ENCODE measurements at regions not wholly inside any gene's neighbourhood (a gene's known extent, or its start where the extent isn't known, plus 50 kb on each side); places are given as distances from the start of the nearest gene placed in this dataset.
"Not testable (repeated sequence)": the region's sequence is repeated elsewhere in the genome, so short reads cannot be mapped to it uniquely, and the experiment has no call there.

- no peak for DNase-seq
Measured at GRCh38 chr5:166862581-166862980, 1428.9 kb upstream of the WWC1 start.

GRCh38 chr5:166865206-166865605 lies 1426.2 kb upstream of the WWC1 start:
- DNase-seq: no peak

GRCh38 chr5:166880456-166880855 lies 1411.0 kb upstream of the WWC1 start:
- DNase-seq: no peak

GRCh38 chr5:166881802-166882201 lies 1409.6 kb upstream of the WWC1 start:
- DNase-seq: no peak

GRCh38 chr5:166883016-166883415 lies 1408.4 kb upstream of the WWC1 start:
- no peak for DNase-seq

- DNase-seq: no peak
Measured at GRCh38 chr5:166898166-166898565, 1393.3 kb upstream of the WWC1 start.

GRCh38 chr5:166899343-166899742 lies 1392.1 kb upstream of the WWC1 start:
- DNase-seq: no peak

- DNase-seq: no peak
Measured at GRCh38 chr5:166904571-166904970, 1386.9 kb upstream of the WWC1 start.

- DNase-seq: no peak
Measured at GRCh38 chr5:166906991-166907713, 1384.3 kb upstream of the WWC1 start.

GRCh38 chr5:166909040-166909439 lies 1382.4 kb upstream of the WWC1 start:
- no peak for DNase-seq

GRCh38 chr5:166909926-166910325 lies 1381.5 kb upstream of the WWC1 start:
- DNase-seq: no peak

GRCh38 chr5:166910995-166911394 lies 1380.5 kb upstream of the WWC1 start:
- no peak for DNase-seq

- no peak for DNase-seq
Measured at GRCh38 chr5:166916021-166916420, 1375.4 kb upstream of the WWC1 start.

- DNase-seq: no peak
Measured at GRCh38 chr5:166926138-166926537, 1365.3 kb upstream of the WWC1 start.

GRCh38 chr5:166926806-166927475 lies 1364.5 kb upstream of the WWC1 start:
- DNase-seq: not testable (repeated sequence)

GRCh38 chr5:166936351-166936750 lies 1355.1 kb upstream of the WWC1 start:
- DNase-seq: no peak

GRCh38 chr5:166938071-166938470 lies 1353.4 kb upstream of the WWC1 start:
- no peak for DNase-seq

GRCh38 chr5:166942948-166943347 lies 1348.5 kb upstream of the WWC1 start:
- DNase-seq: no peak

GRCh38 chr5:166947045-166947444 lies 1344.4 kb upstream of the WWC1 start:
- DNase-seq: no peak

- DNase-seq: no peak
Measured at GRCh38 chr5:166948679-166949078, 1342.8 kb upstream of the WWC1 start.

- DNase-seq: no peak
Measured at GRCh38 chr5:166952048-166952447, 1339.4 kb upstream of the WWC1 start.

GRCh38 chr5:166957782-166958181 lies 1333.7 kb upstream of the WWC1 start:
- DNase-seq: no peak

GRCh38 chr5:166959766-166960165 lies 1331.7 kb upstream of the WWC1 start:
- no peak for DNase-seq

GRCh38 chr5:166961028-166961427 lies 1330.4 kb upstream of the WWC1 start:
- DNase-seq: no peak

GRCh38 chr5:166961913-166962312 lies 1329.5 kb upstream of the WWC1 start:
- no peak for DNase-seq

Measured in midbrain (tissue), 1 donor.